Activated gamma-delta T cell treated with Interleukin-2 at 50 U/mL for 16 hours (primary cell): ENCODE measurements at regions not wholly inside any gene's neighbourhood (a gene's known extent, or its start where the extent isn't known, plus 50 kb on each side); places are given as distances from the start of the nearest gene placed in this dataset.
"Not testable (repeated sequence)": the region's sequence is repeated elsewhere in the genome, so short reads cannot be mapped to it uniquely, and the experiment has no call there.

Source experiments
- DNase-seq: peaks from one replicate; pipeline ENCODE4 v3.0.0-alpha.2; 2020

GRCh38 chr19:20287070-20287469 is 120.1 kb downstream of the ZNF486 start:
- DNase-seq: no peak

GRCh38 chr19:20285876-20286275 is 118.9 kb downstream of the ZNF486 start:
- DNase-seq: not testable (repeated sequence)

- DNase-seq: no peak
These were observed 112.5 kb downstream of the ZNF486 start for GRCh38 chr19:20279516-20279915.

GRCh38 chr19:20278342-20278741 is 111.3 kb downstream of the ZNF486 start:
- no peak for DNase-seq

- DNase-seq: not testable (repeated sequence)
These were observed 109.7 kb downstream of the ZNF486 start for GRCh38 chr19:20276732-20277082.

- DNase-seq: no peak
These were observed 109.2 kb downstream of the ZNF486 start for GRCh38 chr19:20276011-20276731.

GRCh38 chr19:20273951-20274570 is 107.0 kb downstream of the ZNF486 start:
- DNase-seq: no peak

GRCh38 chr19:20273376-20273775 is 106.4 kb downstream of the ZNF486 start:
- DNase-seq: no peak

- DNase-seq: not testable (repeated sequence)
These were observed 105.6 kb downstream of the ZNF486 start for GRCh38 chr19:20272627-20273010.

GRCh38 chr19:20271927-20272626 is 105.1 kb downstream of the ZNF486 start:
- not testable (repeated sequence) for DNase-seq

GRCh38 chr19:20271215-20271926 is 104.4 kb downstream of the ZNF486 start:
- no peak for DNase-seq

GRCh38 chr19:20269461-20269860 is 102.4 kb downstream of the ZNF486 start:
- DNase-seq: no peak

GRCh38 chr19:20261513-20261912 is 94.5 kb downstream of the ZNF486 start:
- DNase-seq: not testable (repeated sequence)

- DNase-seq: not testable (repeated sequence)
These were observed 93.7 kb downstream of the ZNF486 start for GRCh38 chr19:20260738-20261137.

GRCh38 chr19:20259615-20260014 is 92.6 kb downstream of the ZNF486 start:
- DNase-seq: no peak

- DNase-seq: no peak
These were observed 89.6 kb downstream of the ZNF486 start for GRCh38 chr19:20256606-20257005.

- no peak for DNase-seq
These were observed 87.1 kb downstream of the ZNF486 start for GRCh38 chr19:20254121-20254520.

- no peak for DNase-seq
These were observed 85.6 kb downstream of the ZNF486 start for GRCh38 chr19:20252613-20253012.

GRCh38 chr19:20250627-20251026 is 83.6 kb downstream of the ZNF486 start:
- DNase-seq: no peak

- DNase-seq: no peak
These were observed 83.1 kb downstream of the ZNF486 start for GRCh38 chr19:20250121-20250520.
